22Rv1 (cell line): ENCODE measurements at regions not wholly inside any gene's neighbourhood (a gene's known extent, or its start where the extent isn't known, plus 50 kb on each side); places are given as distances from the start of the nearest gene placed in this dataset.

Source experiments
- CTCF ChIP-seq: fragments of 450-650 bp; IDR thresholded peaks from 2 replicates; pipeline ENCODE4 v1.5.1; 2017; ENCODE audit warnings: mild to moderate bottlenecking
- ZFX ChIP-seq: fragments of 450-650 bp; IDR thresholded peaks from 2 replicates; pipeline ENCODE4 v1.6.1; 2017; ENCODE audit warnings: antibody characterized with exemption, borderline replicate concordance

DNA sequence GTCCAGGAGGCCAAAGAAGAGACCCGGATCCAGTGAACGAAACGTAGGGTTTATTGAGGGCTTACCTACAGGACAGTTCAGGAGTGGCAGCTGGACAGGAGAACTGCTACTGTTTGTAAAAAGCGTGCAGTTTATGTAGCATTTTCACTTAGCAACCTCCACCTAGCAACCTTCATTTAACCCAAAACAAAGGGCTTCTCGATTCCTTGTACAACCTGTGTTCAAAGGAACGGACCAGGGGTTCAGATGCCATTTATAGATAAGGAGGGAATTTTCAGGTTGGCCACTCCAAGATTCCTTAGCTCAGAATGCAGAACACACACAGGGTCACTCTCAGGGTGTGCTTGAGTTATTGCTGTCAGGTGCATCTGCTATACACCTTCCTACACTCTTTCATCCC lies 65.1 kb upstream of the YWHAQ start:
- no peak for TF ChIP-seq CTCF
- no peak for TF ChIP-seq ZFX
